ENCODE measurements at regions not wholly inside any gene's neighbourhood (a gene's known extent, or its start where the extent isn't known, plus 50 kb on each side); places are given as distances from the start of the nearest gene placed in this dataset.

GRCh38 chr2:237170020-237170419, 84.3 kb downstream of the COPS8 start:
- DNase-seq (ENCODE audit: low read depth in 3 of 3) = no peak

GRCh38 chr2:237171396-237171795, 85.7 kb downstream of the COPS8 start:
- DNase-seq (ENCODE audit: low read depth in 3 of 3) = no peak

- DNase-seq (ENCODE audit: low read depth in 3 of 3) = no peak
These were observed 86.2 kb downstream of the COPS8 start for GRCh38 chr2:237171881-237172280.

- DNase-seq (ENCODE audit: low read depth in 3 of 3) = no peak
These were observed 91.4 kb downstream of the COPS8 start for GRCh38 chr2:237177052-237177451.

- no peak for DNase-seq (ENCODE audit: low read depth in 3 of 3)
These were observed 92.3 kb downstream of the COPS8 start for GRCh38 chr2:237177986-237178385.

- no peak for DNase-seq (ENCODE audit: low read depth in 3 of 3)
These were observed 92.7 kb downstream of the COPS8 start for GRCh38 chr2:237178396-237178795.

GRCh38 chr2:237179161-237179560, 93.5 kb downstream of the COPS8 start:
- no peak for DNase-seq (ENCODE audit: low read depth in 3 of 3)

- no peak for DNase-seq (ENCODE audit: low read depth in 3 of 3)
These were observed 94.5 kb downstream of the COPS8 start for GRCh38 chr2:237180187-237180586.

- no peak for DNase-seq (ENCODE audit: low read depth in 3 of 3)
These were observed 95.3 kb downstream of the COPS8 start for GRCh38 chr2:237180987-237181386.

GRCh38 chr2:237181844-237182243, 96.2 kb downstream of the COPS8 start:
- no peak for DNase-seq (ENCODE audit: low read depth in 3 of 3)

- DNase-seq (ENCODE audit: low read depth in 3 of 3) = no peak
These were observed 96.9 kb downstream of the COPS8 start for GRCh38 chr2:237182422-237183123.

GRCh38 chr2:237184192-237184918, 98.7 kb downstream of the COPS8 start:
- DNase-seq (ENCODE audit: low read depth in 3 of 3) = no peak

- no peak for DNase-seq (ENCODE audit: low read depth in 3 of 3)
These were observed 99.3 kb downstream of the COPS8 start for GRCh38 chr2:237184919-237185552.

- no peak for DNase-seq (ENCODE audit: low read depth in 3 of 3)
These were observed 99.8 kb downstream of the COPS8 start for GRCh38 chr2:237185553-237185925.

GRCh38 chr2:237189799-237190198, 104.1 kb downstream of the COPS8 start:
- no peak for DNase-seq (ENCODE audit: low read depth in 3 of 3)

- no peak for DNase-seq (ENCODE audit: low read depth in 3 of 3)
These were observed 105.5 kb downstream of the COPS8 start for GRCh38 chr2:237190966-237191713.

GRCh38 chr2:237191714-237192081, 106.0 kb downstream of the COPS8 start:
- no peak for DNase-seq (ENCODE audit: low read depth in 3 of 3)

- no peak for DNase-seq (ENCODE audit: low read depth in 3 of 3)
These were observed 107.2 kb downstream of the COPS8 start for GRCh38 chr2:237192881-237193280.

- no peak for DNase-seq (ENCODE audit: low read depth in 3 of 3)
These were observed 107.7 kb downstream of the COPS8 start for GRCh38 chr2:237193436-237193835.

GRCh38 chr2:237194081-237194480, 108.4 kb downstream of the COPS8 start:
- no peak for DNase-seq (ENCODE audit: low read depth in 3 of 3)

- no peak for DNase-seq (ENCODE audit: low read depth in 3 of 3)
These were observed 109.2 kb downstream of the COPS8 start for GRCh38 chr2:237194906-237195305.

GRCh38 chr2:237195396-237196120, 109.9 kb downstream of the COPS8 start:
- no peak for DNase-seq (ENCODE audit: low read depth in 3 of 3)
